ENCODE measurements at regions not wholly inside any gene's neighbourhood (a gene's known extent, or its start where the extent isn't known, plus 50 kb on each side); places are given as distances from the start of the nearest gene placed in this dataset.

DNA sequence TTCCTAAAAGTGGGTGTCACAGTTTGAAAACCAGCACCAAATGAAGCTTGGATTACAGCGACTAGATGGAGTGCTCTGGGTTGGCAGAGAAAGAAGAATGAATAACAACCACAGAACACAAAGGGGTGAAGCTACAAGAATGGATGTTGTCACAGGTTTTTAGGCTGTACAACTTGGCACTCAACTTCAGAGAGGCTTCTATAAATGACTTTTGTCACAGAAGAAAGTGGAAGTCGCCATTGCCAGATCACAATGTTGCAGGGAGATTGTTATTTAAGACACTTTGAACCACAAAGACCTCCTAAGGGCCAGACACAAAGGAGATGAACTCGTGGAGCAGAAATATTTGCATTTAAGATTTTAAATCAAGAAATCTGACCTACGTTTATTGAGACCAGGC is 354.2 kb downstream of the CDH7 start:
- TF ChIP-seq BHLHE40 (IDR thresholded peaks at IDR 0.05; ENCODE audit: borderline replicate concordance in 1 of 2, low read depth in 2 of 2, low read length in 1 of 2) (no peak), RAD21 (IDR thresholded peaks at IDR 0.05; ENCODE audit: insufficient read depth, low read depth, low read length) (no peak), SMAD1 (IDR thresholded peaks at IDR 0.05; ENCODE audit: low read depth, partially characterized antibody) (no peak), PAX8 (IDR thresholded peaks at IDR 0.05) (no peak), ZNF274 (IDR thresholded peaks at IDR 0.05; ENCODE audit: insufficient read depth, insufficient read length) (no peak), POLR2AphosphoS2 (IDR thresholded peaks at IDR 0.05; ENCODE audit: low read depth, low read length) (no peak)
- TF ChIP-seq, protein P1, sequence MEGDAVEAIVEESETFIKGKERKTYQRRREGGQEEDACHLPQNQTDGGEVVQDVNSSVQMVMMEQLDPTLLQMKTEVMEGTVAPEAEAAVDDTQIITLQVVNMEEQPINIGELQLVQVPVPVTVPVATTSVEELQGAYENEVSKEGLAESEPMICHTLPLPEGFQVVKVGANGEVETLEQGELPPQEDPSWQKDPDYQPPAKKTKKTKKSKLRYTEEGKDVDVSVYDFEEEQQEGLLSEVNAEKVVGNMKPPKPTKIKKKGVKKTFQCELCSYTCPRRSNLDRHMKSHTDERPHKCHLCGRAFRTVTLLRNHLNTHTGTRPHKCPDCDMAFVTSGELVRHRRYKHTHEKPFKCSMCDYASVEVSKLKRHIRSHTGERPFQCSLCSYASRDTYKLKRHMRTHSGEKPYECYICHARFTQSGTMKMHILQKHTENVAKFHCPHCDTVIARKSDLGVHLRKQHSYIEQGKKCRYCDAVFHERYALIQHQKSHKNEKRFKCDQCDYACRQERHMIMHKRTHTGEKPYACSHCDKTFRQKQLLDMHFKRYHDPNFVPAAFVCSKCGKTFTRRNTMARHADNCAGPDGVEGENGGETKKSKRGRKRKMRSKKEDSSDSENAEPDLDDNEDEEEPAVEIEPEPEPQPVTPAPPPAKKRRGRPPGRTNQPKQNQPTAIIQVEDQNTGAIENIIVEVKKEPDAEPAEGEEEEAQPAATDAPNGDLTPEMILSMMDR (IDR thresholded peaks at IDR 0.05 in 2 of 3, conservative IDR thresholded peaks at IDR 0.05 in 1 of 3; ENCODE audit: control insufficient read depth in 2 of 3, extremely low read depth in 1 of 3, insufficient read depth in 1 of 3, low read depth in 3 of 3, low read length in 3 of 3), result no peak
- TF ChIP-seq, protein P2, sequence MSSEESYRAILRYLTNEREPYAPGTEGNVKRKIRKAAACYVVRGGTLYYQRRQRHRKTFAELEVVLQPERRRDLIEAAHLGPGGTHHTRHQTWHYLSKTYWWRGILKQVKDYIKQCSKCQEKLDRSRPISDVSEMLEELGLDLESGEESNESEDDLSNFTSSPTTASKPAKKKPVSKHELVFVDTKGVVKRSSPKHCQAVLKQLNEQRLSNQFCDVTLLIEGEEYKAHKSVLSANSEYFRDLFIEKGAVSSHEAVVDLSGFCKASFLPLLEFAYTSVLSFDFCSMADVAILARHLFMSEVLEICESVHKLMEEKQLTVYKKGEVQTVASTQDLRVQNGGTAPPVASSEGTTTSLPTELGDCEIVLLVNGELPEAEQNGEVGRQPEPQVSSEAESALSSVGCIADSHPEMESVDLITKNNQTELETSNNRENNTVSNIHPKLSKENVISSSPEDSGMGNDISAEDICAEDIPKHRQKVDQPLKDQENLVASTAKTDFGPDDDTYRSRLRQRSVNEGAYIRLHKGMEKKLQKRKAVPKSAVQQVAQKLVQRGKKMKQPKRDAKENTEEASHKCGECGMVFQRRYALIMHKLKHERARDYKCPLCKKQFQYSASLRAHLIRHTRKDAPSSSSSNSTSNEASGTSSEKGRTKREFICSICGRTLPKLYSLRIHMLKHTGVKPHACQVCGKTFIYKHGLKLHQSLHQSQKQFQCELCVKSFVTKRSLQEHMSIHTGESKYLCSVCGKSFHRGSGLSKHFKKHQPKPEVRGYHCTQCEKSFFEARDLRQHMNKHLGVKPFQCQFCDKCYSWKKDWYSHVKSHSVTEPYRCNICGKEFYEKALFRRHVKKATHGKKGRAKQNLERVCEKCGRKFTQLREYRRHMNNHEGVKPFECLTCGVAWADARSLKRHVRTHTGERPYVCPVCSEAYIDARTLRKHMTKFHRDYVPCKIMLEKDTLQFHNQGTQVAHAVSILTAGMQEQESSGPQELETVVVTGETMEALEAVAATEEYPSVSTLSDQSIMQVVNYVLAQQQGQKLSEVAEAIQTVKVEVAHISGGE (CRISPR knock-in tag; IDR thresholded peaks at IDR 0.05), result no peak
